ENCODE measurements at regions not wholly inside any gene's neighbourhood (a gene's known extent, or its start where the extent isn't known, plus 50 kb on each side); places are given as distances from the start of the nearest gene placed in this dataset.

DNA sequence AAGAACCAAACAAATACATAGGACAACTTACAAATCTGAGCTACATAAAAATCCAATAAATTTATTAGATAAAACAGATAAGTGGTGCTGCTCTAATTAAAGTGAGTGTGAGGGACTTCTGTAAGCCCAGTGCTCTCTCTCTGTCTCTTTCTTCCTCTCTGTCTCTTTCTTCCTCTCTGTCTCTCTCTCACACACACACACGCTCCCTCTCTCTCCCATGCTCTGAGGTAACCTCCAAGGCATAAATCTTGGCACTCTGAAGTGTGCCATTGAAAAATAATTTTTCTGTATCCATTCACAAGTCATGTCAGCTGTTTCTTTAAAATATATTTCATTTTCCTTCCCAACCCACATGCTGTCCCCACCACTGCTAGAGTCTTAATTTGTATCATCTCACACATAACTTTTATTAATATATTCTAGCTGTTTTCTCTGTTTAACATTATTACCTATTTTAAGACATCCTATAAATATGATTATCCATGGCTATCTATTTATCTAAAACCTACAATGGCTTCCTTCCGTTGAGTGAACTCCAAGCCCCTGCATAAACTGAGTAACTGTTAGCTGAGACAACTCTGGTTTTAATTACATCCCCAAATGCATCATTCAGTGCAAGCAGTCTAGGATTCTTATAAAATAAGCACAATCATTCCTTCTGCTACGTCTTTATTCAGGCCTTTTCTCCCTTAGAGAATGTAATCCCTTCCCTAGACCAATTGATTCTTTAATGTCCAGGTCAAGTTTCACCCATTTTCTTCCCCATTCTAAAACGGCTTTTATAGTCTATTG is 57.4 kb upstream of the SLC5A12 start:
- FAIRE-seq (no peak), DNase-seq (ENCODE audit: low read depth, low spot score) (no peak)
- no peak overlapping the region for H3K4me2 ChIP-seq (ENCODE audit: insufficient read depth, low read length)
- no peaks in the 10 kb centered on the region for H4K20me1 ChIP-seq (replicated peaks; ENCODE audit: control insufficient read depth, extremely low read depth, insufficient read depth, low read length)
- no peak overlapping the region for H3K27ac ChIP-seq (ENCODE audit: insufficient read depth, low read depth, low read length)
- dilution Hi-C loops (cut with MboI; ENCODE audit: extremely low pct_ligation_motif_present, low sequenced_read_pairs) (no loop called here), intact Hi-C loops (cut with micrococcal nuclease) (no loop called here)
- ChIA-PET POLR2A (no interaction called here), CTCF (no interaction called here)
- no peaks in the 10 kb centered on the region for H3K4me1 ChIP-seq (ENCODE audit: control insufficient read depth, extremely low read depth, insufficient read depth, low read length)
- no peak overlapping the region for H3K4me3 ChIP-seq (replicated peaks in 1 of 3; ENCODE audit: insufficient read depth in 1 of 3, low read depth in 1 of 3, low read length in 3 of 3)
- no peaks in the 10 kb centered on the region for H3K9me1 ChIP-seq (replicated peaks; ENCODE audit: control insufficient read depth, extremely low read depth, insufficient read depth, low read length)
- H3K9me3 ChIP-seq (replicated peaks; ENCODE audit: control insufficient read depth, insufficient read depth, low read length), result no peaks in the 10 kb centered on the region
- no peaks in the 10 kb centered on the region for H3K79me2 ChIP-seq (ENCODE audit: control insufficient read depth, insufficient read depth, low read length)
- TF ChIP-seq, protein P1, sequence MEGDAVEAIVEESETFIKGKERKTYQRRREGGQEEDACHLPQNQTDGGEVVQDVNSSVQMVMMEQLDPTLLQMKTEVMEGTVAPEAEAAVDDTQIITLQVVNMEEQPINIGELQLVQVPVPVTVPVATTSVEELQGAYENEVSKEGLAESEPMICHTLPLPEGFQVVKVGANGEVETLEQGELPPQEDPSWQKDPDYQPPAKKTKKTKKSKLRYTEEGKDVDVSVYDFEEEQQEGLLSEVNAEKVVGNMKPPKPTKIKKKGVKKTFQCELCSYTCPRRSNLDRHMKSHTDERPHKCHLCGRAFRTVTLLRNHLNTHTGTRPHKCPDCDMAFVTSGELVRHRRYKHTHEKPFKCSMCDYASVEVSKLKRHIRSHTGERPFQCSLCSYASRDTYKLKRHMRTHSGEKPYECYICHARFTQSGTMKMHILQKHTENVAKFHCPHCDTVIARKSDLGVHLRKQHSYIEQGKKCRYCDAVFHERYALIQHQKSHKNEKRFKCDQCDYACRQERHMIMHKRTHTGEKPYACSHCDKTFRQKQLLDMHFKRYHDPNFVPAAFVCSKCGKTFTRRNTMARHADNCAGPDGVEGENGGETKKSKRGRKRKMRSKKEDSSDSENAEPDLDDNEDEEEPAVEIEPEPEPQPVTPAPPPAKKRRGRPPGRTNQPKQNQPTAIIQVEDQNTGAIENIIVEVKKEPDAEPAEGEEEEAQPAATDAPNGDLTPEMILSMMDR (IDR thresholded peaks at IDR 0.05; ENCODE audit: extremely low read depth in 1 of 2, insufficient read depth in 1 of 2, low read depth in 1 of 2, low read length in 2 of 2), result no peak
- no peak overlapping the region for H2AFZ ChIP-seq (ENCODE audit: low read depth, low read length)
- no peaks in the 10 kb centered on the region for H3K27me3 ChIP-seq (ENCODE audit: control insufficient read depth in 2 of 2, insufficient read depth in 2 of 2, low read length in 2 of 2)
- no peak overlapping the region for H3K9ac ChIP-seq (replicated peaks; ENCODE audit: extremely low read depth, insufficient read depth, low read length)
- no peaks in the 10 kb centered on the region for H3K36me3 ChIP-seq (ENCODE audit: control insufficient read depth in 2 of 2, extremely low read depth in 1 of 2, insufficient read depth in 2 of 2, low read length in 2 of 2)
- no TSS peak for BruUV-seq (replicated peaks)

DNA sequence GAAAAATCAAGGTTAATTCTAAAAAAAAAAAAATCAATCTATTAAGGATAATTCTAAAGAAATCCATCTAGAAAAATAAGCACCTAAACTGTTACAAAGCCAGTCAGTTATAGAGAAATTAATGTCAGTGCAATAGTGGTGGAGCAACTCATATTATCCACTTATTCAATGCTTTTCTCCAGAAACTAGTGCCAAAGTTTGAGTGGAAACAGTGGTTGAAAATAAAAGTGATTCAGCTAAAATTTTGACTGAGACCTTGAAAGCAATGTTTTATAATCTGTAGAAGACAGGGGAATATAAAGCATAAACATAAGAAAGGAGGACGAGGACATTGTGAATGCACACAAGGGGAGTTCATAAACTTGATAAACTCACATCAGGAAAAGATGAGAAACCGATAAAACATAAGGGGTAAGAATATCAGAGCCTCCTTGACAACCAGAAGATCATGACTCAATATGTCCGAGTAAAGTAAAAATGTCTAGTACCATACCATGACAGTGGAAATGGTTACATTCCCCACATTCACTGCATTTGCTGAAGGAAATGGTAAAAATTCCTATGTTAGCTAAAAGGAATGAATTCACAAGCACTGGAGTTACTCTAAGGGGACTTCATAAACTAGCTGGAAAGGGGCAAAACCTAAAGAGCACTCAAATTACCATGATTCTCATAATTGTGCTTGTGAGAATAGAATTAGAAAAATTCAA is 58.7 kb upstream of the SLC5A12 start:
- POLR2A ChIA-PET, result no interaction called here

More for the DNA sequence above, 58.7 kb upstream of the SLC5A12 start:
- Histone ChIP-seq H2AFZ (ENCODE audit: low read depth, low read length) (no peak overlapping the region), H3K9ac (replicated peaks; ENCODE audit: extremely low read depth, insufficient read depth, low read length) (no peak overlapping the region), H3K79me2 (ENCODE audit: control insufficient read depth, insufficient read depth, low read length) (no peaks in the 10 kb centered on the region), H4K20me1 (replicated peaks; ENCODE audit: control insufficient read depth, extremely low read depth, insufficient read depth, low read length) (no peaks in the 10 kb centered on the region), H3K9me3 (replicated peaks; ENCODE audit: control insufficient read depth, insufficient read depth, low read length) (no peaks in the 10 kb centered on the region), H3K36me3 (ENCODE audit: control insufficient read depth in 2 of 2, extremely low read depth in 1 of 2, insufficient read depth in 2 of 2, low read length in 2 of 2) (no peaks in the 10 kb centered on the region), H3K27ac (ENCODE audit: insufficient read depth, low read depth, low read length) (no peak overlapping the region), H3K4me1 (ENCODE audit: control insufficient read depth, extremely low read depth, insufficient read depth, low read length) (no peaks in the 10 kb centered on the region), H3K4me3 (replicated peaks in 1 of 3; ENCODE audit: insufficient read depth in 1 of 3, low read depth in 1 of 3, low read length in 3 of 3) (no peak overlapping the region), H3K9me1 (replicated peaks; ENCODE audit: control insufficient read depth, extremely low read depth, insufficient read depth, low read length) (no peaks in the 10 kb centered on the region), H3K27me3 (ENCODE audit: control insufficient read depth in 2 of 2, insufficient read depth in 2 of 2, low read length in 2 of 2) (no peaks in the 10 kb centered on the region), H3K4me2 (ENCODE audit: insufficient read depth, low read length) (no peak overlapping the region)
- DNase-seq (ENCODE audit: low read depth, low spot score) (no peak), FAIRE-seq (no peak)
- intact Hi-C loops (cut with micrococcal nuclease) (no loop called here), dilution Hi-C loops (cut with MboI; ENCODE audit: extremely low pct_ligation_motif_present, low sequenced_read_pairs) (no loop called here)
- no peak for TF ChIP-seq EZH2 (IDR thresholded peaks at IDR 0.05; ENCODE audit: borderline replicate concordance, low read depth, low read length, severe bottlenecking)
- no peak for TF ChIP-seq GATA2 (IDR thresholded peaks at IDR 0.05; ENCODE audit: insufficient read depth, insufficient read length, low read depth, low read length)
- no peak for TF ChIP-seq JUN (IDR thresholded peaks at IDR 0.05; ENCODE audit: borderline replicate concordance, insufficient read depth, insufficient read length, low read depth)
- no peak for TF ChIP-seq FOS (IDR thresholded peaks at IDR 0.05; ENCODE audit: borderline replicate concordance, insufficient read depth, low read length)
- TF ChIP-seq, protein P2, sequence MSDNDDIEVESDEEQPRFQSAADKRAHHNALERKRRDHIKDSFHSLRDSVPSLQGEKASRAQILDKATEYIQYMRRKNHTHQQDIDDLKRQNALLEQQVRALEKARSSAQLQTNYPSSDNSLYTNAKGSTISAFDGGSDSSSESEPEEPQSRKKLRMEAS (IDR thresholded peaks at IDR 0.05; ENCODE audit: insufficient read depth, insufficient read length), result no peak
- TF ChIP-seq POLR2A (IDR thresholded peaks at IDR 0.05; ENCODE audit: low read depth, low read length), result no peak
- no TSS peak for BruUV-seq (replicated peaks)
- CTCF ChIA-PET, result no interaction called here

All from endothelial cell of umbilical vein (primary cell).